Stimulated activated CD8-positive, alpha-beta memory T cell treated with anti-CD3 and anti-CD28 coated beads, Interleukin-7, amount 100 ng/mL, for 24 hours (primary cell): ENCODE measurements at regions not wholly inside any gene's neighbourhood (a gene's known extent, or its start where the extent isn't known, plus 50 kb on each side); places are given as distances from the start of the nearest gene placed in this dataset.

ENCODE experiments used
- DNase-seq: peaks from one replicate; pipeline ENCODE4 v3.0.0-alpha.2; 2020; ENCODE audit warnings: low read depth

GRCh38 chr15:54722342-54722986 lies 474.3 kb downstream of the RSL24D1 start:
- DNase-seq = no peak

- no peak for DNase-seq
Observed at GRCh38 chr15:54719325-54719724, 477.4 kb downstream of the RSL24D1 start.

- no peak for DNase-seq
Observed at GRCh38 chr15:54707805-54708752, 488.7 kb downstream of the RSL24D1 start.

GRCh38 chr15:54687628-54688027 lies 509.1 kb downstream of the RSL24D1 start:
- DNase-seq = no peak
